ENCODE measurements at regions not wholly inside any gene's neighbourhood (a gene's known extent, or its start where the extent isn't known, plus 50 kb on each side); places are given as distances from the start of the nearest gene placed in this dataset.
A peak's percentile ranks its signal among the peaks of the same experiment; 100 is the strongest.
"Not testable (repeated sequence)": the region's sequence is repeated elsewhere in the genome, so short reads cannot be mapped to it uniquely, and the experiment has no call there.

DNA sequence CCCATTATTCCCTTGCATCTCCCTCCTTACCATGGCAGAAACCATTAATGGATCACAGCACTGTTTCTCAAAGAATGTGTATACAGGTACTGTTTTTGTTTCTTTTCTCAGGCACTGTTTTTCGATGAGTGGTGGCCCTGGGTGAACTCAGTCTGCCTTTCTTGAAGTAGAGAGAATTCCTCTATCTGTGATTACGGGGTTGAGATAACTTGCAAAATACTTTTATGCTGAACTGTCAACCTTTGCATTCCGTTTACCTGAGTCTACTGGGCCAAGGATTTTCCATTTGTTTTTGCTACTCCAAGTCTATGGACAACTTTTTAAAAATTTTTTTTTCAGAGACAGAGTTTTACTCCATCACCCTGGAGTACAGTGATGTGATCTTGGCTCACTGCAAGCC, 82.7 kb upstream of the CLINT1 start:
- ATAC-seq (no peak), DNase-seq (no peak)

DNA sequence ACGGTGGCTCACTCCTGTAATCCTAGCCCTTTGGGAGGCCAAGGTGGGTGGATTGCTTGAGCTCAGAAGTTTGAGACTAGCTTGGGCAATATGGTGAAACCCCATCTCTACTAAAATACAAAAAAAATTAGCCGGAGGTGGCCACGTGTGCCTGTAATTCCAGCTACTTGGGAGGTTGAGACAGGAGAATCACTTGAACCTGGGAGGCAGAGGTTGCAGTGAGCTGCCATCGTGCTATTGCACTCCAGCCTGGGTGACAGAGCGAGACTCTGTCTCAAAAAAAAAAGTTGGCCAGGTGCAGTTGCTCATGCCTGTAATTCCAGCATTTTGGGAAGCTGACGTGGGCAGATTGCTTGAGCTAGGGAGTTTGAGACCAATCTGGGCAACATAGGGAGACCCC, 79.2 kb upstream of the CLINT1 start:
- ATAC-seq, DNase-seq: not testable (repeated sequence)

DNA sequence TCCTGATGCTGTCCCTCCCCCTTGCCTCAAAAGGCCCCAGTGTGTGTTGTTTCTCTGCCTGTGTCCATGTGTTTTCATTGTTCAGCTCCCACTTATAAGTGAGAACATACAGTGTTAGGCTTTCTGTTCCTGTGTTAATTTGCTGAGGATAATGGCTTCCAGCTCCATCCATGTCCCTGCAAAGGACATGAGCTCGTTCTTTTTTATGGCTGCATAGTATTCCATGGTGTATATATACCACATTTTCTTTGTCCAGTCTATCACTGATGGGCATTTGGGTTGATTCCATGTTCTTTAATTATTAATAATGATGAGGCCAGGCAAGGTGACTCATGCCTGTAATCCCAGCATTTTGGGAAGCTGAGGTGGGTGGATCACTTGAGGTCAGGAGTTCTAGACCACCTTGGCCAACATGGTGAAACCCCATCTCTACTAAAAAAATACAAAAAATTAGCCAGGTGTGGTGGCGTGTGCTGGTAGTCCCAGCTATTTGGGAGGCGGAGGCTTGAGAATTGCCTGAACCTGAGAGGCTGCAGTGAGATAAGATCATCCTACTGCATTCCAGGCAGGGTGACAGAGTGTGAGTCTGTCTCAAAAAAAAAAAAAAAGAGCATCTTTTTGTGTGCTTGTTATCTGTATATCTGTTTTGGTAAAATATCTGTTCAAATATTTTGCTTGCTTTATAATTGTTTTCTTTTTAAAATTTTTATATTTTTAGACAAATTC, 78.0 kb upstream of the CLINT1 start:
- not testable (repeated sequence) for ATAC-seq, DNase-seq

DNA sequence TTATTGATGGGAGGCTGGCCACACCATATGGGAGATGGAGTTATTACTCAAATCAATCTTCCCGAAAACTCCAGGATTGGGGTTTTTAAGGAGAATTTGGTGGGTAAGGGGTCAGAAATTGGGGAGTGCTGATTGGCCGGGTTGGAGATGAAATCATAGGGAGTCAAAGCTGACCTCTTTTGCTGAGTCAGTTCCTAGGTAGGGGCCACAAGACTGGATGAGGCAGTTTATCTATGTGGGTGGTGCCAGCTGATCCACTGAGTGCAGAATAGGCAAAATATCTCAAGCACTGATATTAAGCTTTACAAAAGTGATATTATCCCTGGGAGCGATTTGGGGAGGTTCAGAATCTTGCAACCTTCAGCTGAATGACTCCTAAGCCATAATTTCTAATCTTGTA, 75.7 kb upstream of the CLINT1 start:
- DNase-seq (no peak), ATAC-seq (no peak)

DNA sequence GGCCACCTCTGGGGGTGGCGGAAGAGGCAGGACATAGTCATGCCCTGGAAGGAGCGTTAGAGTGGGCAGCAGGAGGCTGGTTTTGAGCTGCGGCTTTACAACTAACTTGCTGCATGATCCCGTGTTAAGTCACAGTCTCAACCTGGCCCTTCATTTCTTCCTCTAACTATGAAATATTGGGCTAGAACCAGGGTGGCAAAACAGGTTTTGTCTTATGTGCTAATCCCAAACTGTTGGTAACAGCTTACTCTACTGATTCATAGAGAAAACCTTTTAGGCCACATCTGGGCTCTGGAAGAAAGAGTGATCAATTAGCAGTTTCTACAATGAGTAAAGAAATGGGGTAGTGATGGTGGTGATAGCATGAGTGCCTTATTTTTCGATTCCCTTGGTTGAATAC, 74.1 kb upstream of the CLINT1 start:
- no peak for ATAC-seq
- DNase-seq = no peak

DNA sequence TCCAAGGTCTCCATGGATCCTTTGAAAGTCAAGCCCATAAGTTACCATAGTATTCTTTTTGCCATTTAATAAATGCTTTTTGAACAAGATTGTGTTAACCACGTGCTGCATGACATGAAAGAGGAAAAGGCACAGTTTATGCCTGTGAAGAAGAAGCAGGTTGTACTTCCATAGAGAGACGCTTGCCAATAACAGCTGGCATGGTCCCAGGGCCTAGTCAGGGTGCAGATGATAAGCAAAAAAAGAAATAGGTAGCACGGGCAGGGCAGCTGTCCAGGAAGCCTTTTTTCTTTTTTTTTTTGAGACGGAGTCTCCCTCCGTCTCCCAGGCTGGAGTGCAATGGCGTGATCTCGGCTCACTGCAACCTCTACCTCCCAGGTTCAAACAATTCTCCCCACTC, 71.8 kb upstream of the CLINT1 start:
- ATAC-seq (no peak), DNase-seq (no peak)

DNA sequence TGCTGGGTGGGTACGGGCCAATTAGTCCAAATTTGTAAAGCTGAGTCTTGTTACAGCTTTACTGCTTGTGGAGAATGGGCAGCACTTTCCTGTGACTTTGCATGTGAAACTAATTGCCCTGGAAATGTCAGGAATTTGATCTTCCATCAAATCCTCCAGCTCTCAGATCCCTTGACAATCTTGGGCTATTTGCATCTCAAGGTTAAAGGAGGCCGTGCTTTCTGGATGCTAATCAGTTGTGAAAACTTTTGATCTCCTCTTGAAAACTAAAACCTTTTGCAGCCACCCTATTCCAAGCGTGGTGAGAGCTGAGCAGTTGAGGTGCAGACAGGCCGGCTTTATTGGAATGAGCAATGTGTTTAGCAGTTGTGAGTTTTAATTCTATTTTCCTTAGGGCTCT, 68.0 kb upstream of the CLINT1 start:
- no peak for DNase-seq
- no peak for ATAC-seq

DNA sequence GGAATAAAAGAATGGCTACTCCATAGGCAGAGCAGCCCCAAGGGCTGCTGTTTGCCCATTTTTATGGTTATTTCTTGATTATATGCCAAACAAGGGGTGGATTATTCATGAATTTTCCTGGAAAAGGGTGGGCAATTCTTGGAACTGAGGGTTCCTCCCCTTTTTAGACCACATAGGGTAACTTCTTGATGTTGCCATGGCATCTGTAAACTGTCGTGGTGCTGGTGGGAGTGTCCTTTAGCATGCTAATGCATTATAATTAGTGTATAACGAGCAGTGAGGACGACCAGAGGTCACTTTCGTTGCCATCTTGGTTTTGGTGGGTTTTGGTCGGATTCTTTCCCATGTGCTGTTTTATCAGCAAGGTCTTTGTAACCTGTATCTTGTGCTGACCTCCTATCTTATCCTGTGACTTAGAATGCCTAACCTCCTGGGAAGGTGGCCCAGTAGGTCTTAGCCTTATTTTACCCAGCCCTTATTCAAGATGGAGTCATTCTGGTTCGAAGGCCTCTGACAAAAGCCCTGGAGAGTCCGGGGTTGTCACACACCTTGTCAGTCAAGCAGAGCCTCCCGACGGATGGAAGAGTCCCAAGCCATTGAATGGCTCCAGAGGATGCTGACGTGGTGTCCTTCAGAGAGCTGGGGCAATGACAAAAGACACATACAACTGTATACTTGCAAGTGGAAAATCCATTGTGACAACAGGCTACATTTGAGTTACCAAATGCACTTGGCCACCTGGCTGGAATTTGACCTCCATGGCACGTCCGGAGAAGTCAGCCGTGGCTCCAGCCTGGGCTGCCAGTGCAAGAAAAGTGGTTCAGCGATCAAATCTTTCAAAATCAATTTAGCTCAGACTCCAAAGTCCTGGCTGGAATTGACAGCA, 67.1 kb upstream of the CLINT1 start:
- no peak for DNase-seq
- no peak for ATAC-seq

DNA sequence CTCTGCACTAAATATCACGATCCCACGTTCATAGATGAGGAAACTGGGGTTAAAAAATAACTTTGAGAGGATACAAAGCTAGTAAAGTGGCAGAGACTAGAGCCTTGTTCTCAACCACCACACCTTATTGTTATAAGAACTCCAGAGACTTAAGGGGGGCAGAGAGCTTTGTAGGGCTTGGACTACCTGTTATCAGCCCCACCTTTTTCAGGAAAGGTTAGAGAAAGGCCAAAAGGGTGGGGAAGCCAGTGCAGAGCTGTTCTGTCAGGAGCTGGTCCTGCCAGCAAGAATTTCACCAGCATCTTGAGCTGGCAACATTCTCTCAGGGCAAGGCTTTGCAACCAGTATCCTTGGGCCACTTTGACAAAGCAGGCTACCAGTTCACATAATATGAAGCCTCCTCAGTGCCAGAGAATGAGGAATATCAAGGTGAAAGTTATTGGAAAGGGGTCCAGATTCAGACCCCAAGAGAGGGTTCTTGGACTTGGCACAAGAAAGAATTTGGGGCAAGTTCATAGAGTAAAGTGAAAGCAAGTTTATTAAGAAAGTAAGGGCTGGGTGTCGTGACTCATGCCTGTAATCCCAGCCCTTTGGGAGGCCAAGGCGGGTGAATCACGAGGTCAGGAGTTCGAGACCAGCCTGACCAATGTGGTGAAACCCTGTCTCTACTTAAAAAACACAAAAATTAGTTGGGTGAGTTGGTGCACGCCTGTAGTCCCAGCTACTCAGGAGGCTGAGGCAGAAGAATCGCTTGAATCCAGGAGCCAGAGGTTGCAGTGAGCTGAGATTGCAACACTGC, 66.2 kb upstream of the CLINT1 start:
- DNase-seq = no peak
- ATAC-seq = no peak

DNA sequence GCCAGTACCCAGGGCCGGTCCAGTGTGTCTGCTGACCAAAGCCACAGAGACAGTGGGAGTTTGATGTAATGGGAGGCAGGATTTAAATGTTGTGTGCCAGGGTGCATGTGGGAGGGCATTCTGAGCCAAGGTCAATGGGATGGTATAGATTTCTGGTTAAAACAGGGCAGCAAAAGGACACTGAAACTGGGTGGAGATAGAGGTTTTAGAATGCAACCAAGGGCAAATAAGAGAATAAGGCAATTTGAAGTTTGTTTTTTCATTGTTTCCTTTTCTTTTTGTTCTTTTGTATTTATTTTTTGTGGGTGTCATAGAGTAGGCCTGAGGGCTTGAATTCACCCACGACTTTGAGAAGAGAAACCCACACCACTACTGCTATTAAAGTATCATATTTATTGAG, 65.5 kb upstream of the CLINT1 start:
- ATAC-seq (no peak), DNase-seq (no peak)

DNA sequence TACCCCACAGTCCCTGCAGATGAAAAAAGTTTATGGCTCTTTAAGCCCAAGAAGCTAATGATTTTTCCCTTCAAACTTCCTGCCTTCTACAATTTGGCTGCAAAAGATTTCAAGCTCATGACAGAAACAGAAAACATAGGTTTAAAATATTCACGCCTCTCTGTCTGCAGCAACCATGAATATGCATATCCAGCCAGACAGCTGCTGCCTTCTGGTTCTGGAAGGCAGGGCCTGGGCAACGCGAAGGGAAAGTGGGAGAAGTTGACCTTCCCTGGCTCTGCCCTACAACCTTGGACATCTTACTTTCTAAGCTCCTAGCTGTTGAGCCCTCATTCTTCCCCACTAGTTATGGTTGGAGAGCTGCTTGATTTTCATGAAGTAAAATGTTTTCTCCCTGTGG, 64.8 kb upstream of the CLINT1 start:
- DNase-seq (no peak), ATAC-seq (no peak)

DNA sequence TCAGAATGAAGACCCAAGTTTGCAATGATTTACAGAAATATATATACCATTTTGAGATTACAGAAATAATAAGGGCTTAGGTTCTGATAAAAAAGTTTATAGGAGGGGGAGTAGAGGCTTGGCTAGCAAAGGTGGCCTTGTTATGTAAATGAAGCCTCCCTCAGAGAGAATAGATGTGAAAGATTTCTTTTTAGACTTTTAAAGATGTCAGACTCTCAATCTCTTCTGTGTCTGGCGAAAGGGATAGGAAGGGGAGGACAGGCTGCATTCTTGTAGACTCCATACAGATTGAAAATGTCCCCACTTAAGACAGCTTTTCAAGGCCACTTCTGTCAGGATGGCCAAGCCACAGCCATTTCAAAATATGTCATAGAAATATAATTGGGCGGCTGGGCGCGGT, 63.1 kb upstream of the CLINT1 start:
- ATAC-seq (no peak), DNase-seq (no peak)

DNA sequence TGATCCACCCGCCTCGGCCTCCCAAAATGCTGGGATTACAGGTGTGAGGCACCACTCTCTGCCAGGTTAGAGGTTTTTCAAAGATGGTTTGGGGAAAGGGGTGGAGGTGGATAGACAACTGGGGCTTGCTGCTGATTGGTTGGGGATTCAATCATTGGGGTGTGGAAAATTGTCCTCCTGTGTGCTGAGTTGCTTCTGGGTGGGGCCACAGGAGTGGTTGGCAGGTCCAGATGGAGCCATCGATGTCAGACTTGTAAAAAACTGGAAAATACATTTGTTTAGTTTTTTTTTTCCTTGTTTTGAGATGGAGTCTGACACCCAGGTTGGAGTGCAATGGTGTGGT, 61.9 kb upstream of the CLINT1 start:
- DNase-seq = no peak
- ATAC-seq = no peak

DNA sequence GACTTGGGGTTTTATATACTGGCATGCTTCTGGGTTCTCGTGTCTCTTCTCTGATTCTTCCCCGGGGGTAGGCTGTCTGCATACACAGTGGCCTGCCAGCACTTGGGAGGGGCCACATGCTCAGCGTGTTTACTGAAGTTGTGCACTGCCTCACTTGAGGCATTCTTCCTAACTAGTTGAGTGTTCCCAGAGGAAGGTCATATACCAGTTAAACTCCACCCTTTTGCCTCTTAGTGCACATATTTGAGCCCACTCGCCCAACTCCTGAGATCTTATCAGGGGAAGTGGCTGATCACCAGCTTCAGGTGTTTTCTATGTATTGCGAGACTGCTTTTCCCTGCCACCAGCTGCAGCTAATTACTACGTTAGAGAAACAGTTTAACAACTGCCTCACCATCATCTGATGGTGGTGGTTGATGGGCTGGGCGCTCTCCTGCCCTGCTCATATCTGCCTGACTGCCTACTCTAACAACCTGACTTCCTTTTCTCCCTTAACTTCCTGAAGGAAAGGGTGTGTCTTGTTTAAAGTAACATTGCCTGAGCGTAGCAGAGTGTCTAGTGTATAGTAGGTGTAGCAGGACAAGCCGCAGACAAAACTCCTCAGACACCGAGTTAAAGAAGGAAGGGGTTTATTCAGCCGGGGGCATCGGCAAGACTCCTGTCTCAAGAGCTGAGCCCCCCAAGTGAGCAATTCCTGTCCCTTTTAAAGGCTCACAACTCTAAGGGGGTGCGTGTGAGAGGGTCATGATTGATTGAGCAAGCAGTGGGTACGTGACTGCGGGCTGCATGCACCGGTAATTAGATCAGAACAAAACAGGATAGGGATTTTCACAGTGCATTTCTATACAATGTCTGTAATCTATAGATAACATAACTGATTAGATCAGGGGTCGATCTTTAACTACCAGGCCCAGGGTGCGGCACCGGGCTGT, 60.1 kb upstream of the CLINT1 start:
- DNase-seq = peak; percentile 11
- no peak for ATAC-seq

DNA sequence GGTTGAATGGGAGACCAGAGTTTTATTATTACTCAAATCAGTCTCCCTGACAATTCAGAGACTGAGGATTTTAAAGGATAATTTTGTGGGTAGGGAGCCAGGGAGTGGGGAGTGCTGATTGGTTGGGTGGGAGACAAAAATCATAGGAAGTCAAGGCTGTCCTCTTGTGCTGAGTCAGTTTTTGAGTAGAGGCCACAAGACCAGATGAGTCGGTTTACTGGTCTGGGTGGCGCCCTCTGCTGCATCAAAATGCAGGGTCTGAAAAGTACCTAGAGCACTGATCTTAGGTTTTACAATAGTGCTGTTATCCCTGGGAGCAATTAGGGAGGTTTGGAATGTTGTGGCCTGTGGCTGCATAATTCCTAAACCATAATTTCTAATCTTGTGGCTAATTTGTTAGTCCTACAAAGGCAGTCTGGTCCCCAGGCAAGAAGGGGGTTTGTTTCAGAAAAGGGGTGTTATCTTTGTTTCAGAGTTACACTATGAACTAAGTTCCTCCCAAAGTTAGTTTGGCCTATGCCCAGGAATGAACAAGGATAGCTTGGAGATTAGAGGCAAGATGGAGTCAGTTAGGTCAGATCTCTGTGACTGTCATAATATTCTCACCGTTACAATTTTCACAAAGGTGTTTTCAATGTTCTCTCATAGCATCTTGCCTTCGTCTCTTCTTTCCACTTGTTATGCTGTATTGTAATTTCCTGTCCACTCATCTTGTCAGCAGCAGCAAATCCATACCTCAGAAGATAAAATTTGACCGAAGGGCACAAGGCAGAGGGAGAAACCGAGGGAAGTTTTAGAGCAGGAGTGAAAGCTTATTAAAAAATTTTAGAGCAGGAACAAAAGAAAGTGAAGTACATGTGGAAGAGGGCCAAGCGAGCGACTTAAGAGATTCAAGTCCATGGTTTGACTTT, 59.2 kb upstream of the CLINT1 start:
- peak; percentile 78 for ATAC-seq
- peak; percentile 78 for DNase-seq

DNA sequence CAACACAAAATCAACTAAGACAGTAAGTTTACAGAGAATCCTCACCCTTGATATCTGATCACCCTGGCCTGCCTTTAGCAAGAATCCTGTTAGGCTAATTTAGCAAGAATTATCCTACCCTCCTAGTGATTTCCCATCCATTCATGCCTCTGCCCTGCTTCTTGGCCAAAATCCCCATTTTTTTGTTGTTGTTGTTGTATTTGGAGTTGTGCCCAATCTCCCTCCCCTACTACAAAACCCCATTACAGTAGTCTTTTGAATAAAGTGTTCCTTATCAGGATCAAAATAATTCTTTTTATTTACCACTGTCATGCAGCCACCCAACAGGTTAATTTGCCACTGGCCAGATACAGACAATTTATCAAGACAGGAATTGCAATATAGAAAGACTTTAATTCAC, 58.5 kb upstream of the CLINT1 start:
- ATAC-seq (no peak), DNase-seq (no peak)

DNA sequence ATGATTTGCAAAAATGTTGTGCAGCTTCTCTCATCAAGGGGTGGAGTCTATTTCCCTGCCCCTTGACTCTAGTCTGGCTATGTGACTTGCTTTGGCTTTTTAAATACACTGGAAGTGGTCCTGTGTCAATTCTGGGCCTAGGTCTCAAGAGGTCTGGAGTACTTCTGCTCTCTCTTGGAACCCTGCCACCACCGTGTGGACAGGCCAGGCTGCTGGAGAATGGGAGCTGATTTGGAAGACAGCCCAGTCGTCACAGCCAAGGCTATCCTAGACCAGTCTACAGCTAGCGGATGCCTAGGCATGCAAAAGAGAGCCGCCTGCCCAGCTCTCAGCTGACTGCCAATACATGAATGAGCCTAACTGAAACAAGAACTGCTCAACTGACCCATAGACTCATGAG, 56.7 kb upstream of the CLINT1 start:
- no peak for ATAC-seq
- no peak for DNase-seq

DNA sequence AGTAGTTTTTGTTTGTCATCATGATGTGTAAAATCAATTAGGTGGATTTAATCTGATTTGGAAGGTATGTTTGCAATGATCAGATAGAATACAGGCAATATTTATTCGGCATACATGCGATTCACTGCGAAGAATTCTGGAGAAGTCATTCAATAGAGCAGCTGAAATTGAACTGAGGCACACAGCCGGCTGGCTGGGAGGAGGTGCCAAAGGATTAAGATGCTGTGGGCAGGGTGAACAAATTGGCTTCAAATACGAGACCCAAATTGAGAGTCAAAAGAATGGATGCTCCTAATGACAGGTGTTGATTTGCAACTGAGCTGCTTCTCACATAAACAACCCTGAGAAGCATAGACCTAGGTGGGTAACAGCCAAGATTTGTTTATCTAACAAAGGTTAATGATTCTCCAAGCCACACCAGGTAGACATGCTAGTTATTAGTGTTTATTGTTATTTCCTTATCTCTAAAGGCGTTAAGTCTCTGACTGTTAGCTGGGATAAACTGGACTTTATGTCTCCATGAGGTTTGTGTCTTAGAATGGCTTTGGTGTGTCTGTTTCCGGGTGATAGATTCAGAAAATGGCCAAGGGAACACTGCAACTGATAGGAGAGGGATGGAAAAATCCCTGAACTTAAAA, 55.3 kb upstream of the CLINT1 start:
- DNase-seq (no peak), ATAC-seq (no peak)

DNA sequence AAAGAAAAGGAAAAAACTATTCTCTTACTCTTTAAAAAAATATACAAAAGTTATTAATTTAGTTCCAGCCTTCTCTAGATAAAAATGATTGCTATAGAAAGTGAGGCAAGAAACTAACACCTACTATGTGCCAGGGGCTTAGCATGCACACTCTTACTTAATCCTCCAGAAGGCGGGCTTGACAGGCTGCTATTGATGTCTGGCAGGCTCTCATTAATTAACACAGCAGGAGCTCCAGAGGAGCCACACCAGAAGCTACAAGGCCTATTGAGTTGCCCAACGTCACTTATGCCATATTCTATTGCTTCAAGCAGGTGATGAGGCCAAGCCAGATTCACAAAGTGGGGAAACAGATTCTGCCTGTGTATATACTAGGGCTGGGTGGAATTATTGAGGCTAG, 54.6 kb upstream of the CLINT1 start:
- no peak for DNase-seq
- no peak for ATAC-seq

DNA sequence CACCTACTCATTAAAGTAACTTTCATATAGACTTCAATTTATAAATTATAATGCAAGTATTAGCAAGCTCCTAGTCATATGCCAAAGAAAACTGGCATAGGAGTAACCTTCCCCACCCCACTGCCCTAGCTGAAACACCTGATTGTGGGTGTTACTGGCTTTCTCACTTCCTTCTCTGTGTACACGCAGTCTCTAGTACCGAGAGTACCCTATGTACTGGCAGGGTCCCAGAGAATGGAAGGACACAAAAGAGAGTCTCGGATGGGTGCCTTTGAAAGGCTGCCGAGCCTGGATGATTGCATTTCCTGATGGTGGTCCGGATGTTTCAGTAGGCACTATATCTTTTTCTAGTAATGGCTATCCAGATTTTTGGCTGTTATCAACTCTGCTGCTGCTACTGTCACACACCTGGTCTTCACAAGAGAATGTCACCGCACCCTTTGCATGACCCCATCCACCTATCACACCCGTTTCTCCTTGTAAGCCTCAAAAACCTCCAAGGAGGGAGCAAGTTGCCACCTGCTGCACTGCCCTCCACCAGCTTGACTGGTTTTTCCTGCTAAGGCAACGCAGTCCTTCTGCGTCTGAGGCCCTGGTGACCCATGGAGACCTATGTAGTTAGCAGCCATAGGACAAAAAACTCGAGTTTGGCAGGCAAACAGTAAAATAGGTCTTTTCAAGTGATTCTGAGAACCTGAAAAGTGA, 53.8 kb upstream of the CLINT1 start:
- DNase-seq (no peak), ATAC-seq (no peak)

All from stimulated activated naive CD8-positive, alpha-beta T cell treated with anti-CD3 and anti-CD28 coated beads, Interleukin-15, Interleukin-2, amounts not matched to agents 100 U/mL and 50 U/mL, for 24 hours (primary cell).